ENCODE measurements at regions not wholly inside any gene's neighbourhood (a gene's known extent, or its start where the extent isn't known, plus 50 kb on each side); places are given as distances from the start of the nearest gene placed in this dataset.
A peak's percentile ranks its signal among the peaks of the same experiment; 100 is the strongest.

DNA sequence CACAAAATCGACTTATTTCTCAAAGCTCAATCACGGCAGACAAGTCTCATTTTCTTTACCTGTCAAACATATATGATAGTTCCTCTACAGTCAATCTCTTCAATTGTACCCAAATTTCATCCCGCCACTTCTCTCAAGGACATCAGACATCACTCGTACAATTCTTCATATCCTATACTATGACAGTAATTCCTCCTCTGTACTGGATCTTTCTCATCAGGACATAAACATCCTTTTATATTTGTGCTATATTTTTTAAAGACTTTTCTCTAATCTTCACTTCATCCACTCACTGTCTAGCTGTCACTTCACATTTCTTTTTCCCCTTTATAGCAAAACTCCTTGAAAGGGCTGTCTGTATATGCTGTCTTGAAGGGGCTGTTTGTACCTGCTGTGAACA, 419.1 kb upstream of the NR5A2 start:
- no peaks in the 10 kb centered on the region for H3K9me3 ChIP-seq (ENCODE audit: insufficient read depth, low read depth, low read length)
- H3K4me3 ChIP-seq (ENCODE audit: low read depth, low read length) = no peak overlapping the region
- H4K12ac ChIP-seq (ENCODE audit: low read depth, low read length) = no peak overlapping the region
- no peak overlapping the region for H2BK120ac ChIP-seq (ENCODE audit: insufficient read depth, low read length, poor library complexity)
- no peak overlapping the region for H2AFZ ChIP-seq (ENCODE audit: insufficient read depth, low read length, poor library complexity)
- no peaks in the 10 kb centered on the region for H3K36me3 ChIP-seq (ENCODE audit: control insufficient read depth in 1 of 2, insufficient read depth in 2 of 2, low read length in 2 of 2)
- no peak overlapping the region for H2BK5ac ChIP-seq (ENCODE audit: low read depth, low read length, poor library complexity)
- no peaks in the 10 kb centered on the region for H3K79me2 ChIP-seq (ENCODE audit: control insufficient read depth, insufficient read depth, low read length, poor library complexity)
- no peak overlapping the region for H3K18ac ChIP-seq (ENCODE audit: low read length)
- H2BK12ac ChIP-seq (ENCODE audit: low read length) = no peak overlapping the region
- no peak overlapping the region for H3K14ac ChIP-seq (ENCODE audit: low read length)
- H3K79me1 ChIP-seq (ENCODE audit: low read length) = no peaks in the 10 kb centered on the region
- no peak overlapping the region for H3K27ac ChIP-seq (ENCODE audit: low read depth, low read length)
- DNase-seq = no peak
- H4K91ac ChIP-seq (ENCODE audit: low read depth, low read length) = no peak overlapping the region
- H3K4ac ChIP-seq (ENCODE audit: low read depth, low read length) = no peak overlapping the region
- no peaks in the 10 kb centered on the region for H3K27me3 ChIP-seq (ENCODE audit: insufficient read depth, low read length)
- peak overlapping the region; percentile 56 for H3K9ac ChIP-seq (ENCODE audit: low read length)
- no peak overlapping the region for H3K23ac ChIP-seq (ENCODE audit: low read length)
- H3K4me1 ChIP-seq (ENCODE audit: control insufficient read depth in 1 of 2, insufficient read depth in 2 of 2, low read length in 2 of 2) = no peaks in the 10 kb centered on the region
- no peak overlapping the region for H2AK5ac ChIP-seq (ENCODE audit: low read length)
- no peak overlapping the region for H3K4me2 ChIP-seq (ENCODE audit: low read length)
- no CpG with 5 or more reads among the region's 4 CpGs for WGBS (ENCODE audit: extremely low coverage, insufficient coverage, insufficient read length)
- no peak overlapping the region for H4K8ac ChIP-seq (ENCODE audit: low read depth, low read length)

GRCh38 chr1:199612976-199613774, 414.3 kb upstream of the NR5A2 start:
- no peak overlapping the region for H3K4ac ChIP-seq (ENCODE audit: low read depth, low read length)
- no CpG with 5 or more reads among the region's 6 CpGs for WGBS (ENCODE audit: extremely low coverage, insufficient coverage, insufficient read length)

GRCh38 chr1:199616947-199617346, 410.6 kb upstream of the NR5A2 start:
- Histone ChIP-seq H3K27me3 (ENCODE audit: insufficient read depth, low read length) (no peaks in the 10 kb centered on the region), H2BK5ac (ENCODE audit: low read depth, low read length, poor library complexity) (no peak overlapping the region), H3K4me3 (ENCODE audit: low read depth, low read length) (no peak overlapping the region), H3K4ac (ENCODE audit: low read depth, low read length) (no peak overlapping the region), H3K23ac (ENCODE audit: low read length) (no peak overlapping the region), H3K79me1 (ENCODE audit: low read length) (no peaks in the 10 kb centered on the region), H2BK120ac (ENCODE audit: insufficient read depth, low read length, poor library complexity) (no peak overlapping the region), H3K9me3 (ENCODE audit: insufficient read depth, low read depth, low read length) (no peaks in the 10 kb centered on the region), H3K36me3 (ENCODE audit: control insufficient read depth in 1 of 2, insufficient read depth in 2 of 2, low read length in 2 of 2) (no peaks in the 10 kb centered on the region), H4K91ac (ENCODE audit: low read depth, low read length) (no peak overlapping the region), H4K8ac (ENCODE audit: low read depth, low read length) (no peak overlapping the region), H3K18ac (ENCODE audit: low read length) (no peak overlapping the region), H3K27ac (ENCODE audit: low read depth, low read length) (no peak overlapping the region), H3K4me1 (ENCODE audit: control insufficient read depth in 1 of 2, insufficient read depth in 2 of 2, low read length in 2 of 2) (peaks cover 0 to 4% of the 10 kb centered on the region in 2 experiments), H3K4me2 (ENCODE audit: low read length) (no peak overlapping the region), H2AFZ (ENCODE audit: insufficient read depth, low read length, poor library complexity) (no peak overlapping the region), H3K79me2 (ENCODE audit: control insufficient read depth, insufficient read depth, low read length, poor library complexity) (no peaks in the 10 kb centered on the region), H2AK5ac (ENCODE audit: low read length) (no peak overlapping the region), H4K12ac (ENCODE audit: low read depth, low read length) (no peak overlapping the region), H2BK12ac (ENCODE audit: low read length) (no peak overlapping the region), H3K9ac (ENCODE audit: low read length) (no peak overlapping the region), H3K14ac (ENCODE audit: low read length) (no peak overlapping the region)
- no CpG with 5 or more reads among the region's 1 CpG for WGBS (ENCODE audit: extremely low coverage, insufficient coverage, insufficient read length)
- DNase-seq = no peak

More at GRCh38 chr1:199612976-199613774, 414.3 kb upstream of the NR5A2 start:
- H3K18ac ChIP-seq (ENCODE audit: low read length) = no peak overlapping the region
- DNase-seq = peak; percentile 24 to 51
- H3K14ac ChIP-seq (ENCODE audit: low read length) = no peak overlapping the region
- H2BK12ac ChIP-seq (ENCODE audit: low read length) = no peak overlapping the region
- H4K12ac ChIP-seq (ENCODE audit: low read depth, low read length) = no peak overlapping the region
- no peaks in the 10 kb centered on the region for H3K27me3 ChIP-seq (ENCODE audit: insufficient read depth, low read length)
- no peak overlapping the region for H4K8ac ChIP-seq (ENCODE audit: low read depth, low read length)
- H3K79me2 ChIP-seq (ENCODE audit: control insufficient read depth, insufficient read depth, low read length, poor library complexity) = no peaks in the 10 kb centered on the region
- no peak overlapping the region for H2BK120ac ChIP-seq (ENCODE audit: insufficient read depth, low read length, poor library complexity)
- H4K91ac ChIP-seq (ENCODE audit: low read depth, low read length) = no peak overlapping the region
- no peak overlapping the region for H3K27ac ChIP-seq (ENCODE audit: low read depth, low read length)
- no peak overlapping the region for H3K4me2 ChIP-seq (ENCODE audit: low read length)
- H3K9ac ChIP-seq (ENCODE audit: low read length) = no peak overlapping the region
- no peak overlapping the region for H2AFZ ChIP-seq (ENCODE audit: insufficient read depth, low read length, poor library complexity)
- no peaks in the 10 kb centered on the region for H3K79me1 ChIP-seq (ENCODE audit: low read length)
- no peaks in the 10 kb centered on the region for H3K36me3 ChIP-seq (ENCODE audit: control insufficient read depth in 1 of 2, insufficient read depth in 2 of 2, low read length in 2 of 2)
- no peak overlapping the region for H3K23ac ChIP-seq (ENCODE audit: low read length)
- no peak overlapping the region for H2BK5ac ChIP-seq (ENCODE audit: low read depth, low read length, poor library complexity)
- H3K4me1 ChIP-seq (ENCODE audit: control insufficient read depth in 1 of 2, insufficient read depth in 2 of 2, low read length in 2 of 2) = peaks cover 0 to 4% of the 10 kb centered on the region in 2 experiments
- H3K4me3 ChIP-seq (ENCODE audit: low read depth, low read length) = no peak overlapping the region
- H3K9me3 ChIP-seq (ENCODE audit: insufficient read depth, low read depth, low read length) = no peaks in the 10 kb centered on the region
- H2AK5ac ChIP-seq (ENCODE audit: low read length) = no peak overlapping the region

GRCh38 chr1:199619223-199619622, 408.3 kb upstream of the NR5A2 start:
- Histone ChIP-seq H3K79me2 (ENCODE audit: control insufficient read depth, insufficient read depth, low read length, poor library complexity) (no peaks in the 10 kb centered on the region), H3K4ac (ENCODE audit: low read depth, low read length) (no peak overlapping the region), H3K4me2 (ENCODE audit: low read length) (no peak overlapping the region), H3K27ac (ENCODE audit: low read depth, low read length) (no peak overlapping the region), H2AK5ac (ENCODE audit: low read length) (no peak overlapping the region), H3K4me3 (ENCODE audit: low read depth, low read length) (no peak overlapping the region), H3K36me3 (ENCODE audit: control insufficient read depth in 1 of 2, insufficient read depth in 2 of 2, low read length in 2 of 2) (no peaks in the 10 kb centered on the region), H4K12ac (ENCODE audit: low read depth, low read length) (no peak overlapping the region), H3K23ac (ENCODE audit: low read length) (no peak overlapping the region), H2BK120ac (ENCODE audit: insufficient read depth, low read length, poor library complexity) (no peak overlapping the region), H3K14ac (ENCODE audit: low read length) (no peak overlapping the region), H3K27me3 (ENCODE audit: insufficient read depth, low read length) (no peaks in the 10 kb centered on the region), H4K91ac (ENCODE audit: low read depth, low read length) (no peak overlapping the region), H2BK12ac (ENCODE audit: low read length) (no peak overlapping the region), H3K4me1 (ENCODE audit: control insufficient read depth in 1 of 2, insufficient read depth in 2 of 2, low read length in 2 of 2) (peaks cover 0 to 4% of the 10 kb centered on the region in 2 experiments), H3K79me1 (ENCODE audit: low read length) (no peaks in the 10 kb centered on the region), H2AFZ (ENCODE audit: insufficient read depth, low read length, poor library complexity) (no peak overlapping the region), H3K9ac (ENCODE audit: low read length) (no peak overlapping the region), H3K18ac (ENCODE audit: low read length) (no peak overlapping the region), H2BK5ac (ENCODE audit: low read depth, low read length, poor library complexity) (no peak overlapping the region), H4K8ac (ENCODE audit: low read depth, low read length) (no peak overlapping the region), H3K9me3 (ENCODE audit: insufficient read depth, low read depth, low read length) (no peaks in the 10 kb centered on the region)
- WGBS (ENCODE audit: extremely low coverage, insufficient coverage, insufficient read length) = no CpG with 5 or more reads among the region's 4 CpGs
- DNase-seq = peak; percentile 15 to 81

Data from trophoblast cell (in vitro differentiated cells and primary cell).